DMS153 treated with DMSO at 0.1 percent for 48 hours (cell line): ENCODE measurements at regions not wholly inside any gene's neighbourhood (a gene's known extent, or its start where the extent isn't known, plus 50 kb on each side); places are given as distances from the start of the nearest gene placed in this dataset.

Experiments used
- DNase-seq: peaks from one replicate; lab custom pipeline; 2025; ENCODE audit not compliant: unreplicated experiment; lab: John Stamatoyannopoulos, UW

DNA sequence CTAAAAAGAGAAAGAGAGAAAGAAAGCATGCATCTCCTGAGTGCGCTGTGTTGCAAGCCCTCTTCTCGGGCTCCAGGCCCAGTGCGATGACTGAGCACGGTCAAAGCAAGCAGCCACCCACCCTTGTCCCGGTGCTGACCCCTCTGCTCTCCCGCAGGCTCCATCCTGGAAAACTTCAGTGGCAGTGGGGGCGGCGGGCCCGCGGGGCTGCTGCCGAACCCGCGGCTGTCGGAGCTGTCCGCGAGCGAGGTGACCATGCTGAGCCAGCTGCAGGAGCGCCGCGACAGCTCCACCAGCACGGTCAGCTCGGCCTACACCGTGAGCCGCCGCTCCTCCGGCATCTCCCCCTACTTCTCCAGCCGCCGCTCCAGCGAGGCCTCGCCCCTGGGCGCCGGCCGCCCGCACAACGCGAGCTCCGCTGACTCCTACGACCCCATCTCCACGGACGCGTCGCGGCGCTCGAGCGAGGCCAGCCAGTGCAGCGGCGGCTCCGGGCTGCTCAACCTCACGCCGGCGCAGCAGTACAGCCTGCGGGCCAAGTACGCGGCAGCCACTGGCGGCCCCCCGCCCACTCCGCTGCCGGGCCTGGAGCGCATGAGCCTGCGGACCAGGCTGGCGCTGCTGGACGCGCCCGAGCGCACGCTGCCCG lies 252.5 kb downstream of the GLI2 start:
- no peak for DNase-seq

DNA sequence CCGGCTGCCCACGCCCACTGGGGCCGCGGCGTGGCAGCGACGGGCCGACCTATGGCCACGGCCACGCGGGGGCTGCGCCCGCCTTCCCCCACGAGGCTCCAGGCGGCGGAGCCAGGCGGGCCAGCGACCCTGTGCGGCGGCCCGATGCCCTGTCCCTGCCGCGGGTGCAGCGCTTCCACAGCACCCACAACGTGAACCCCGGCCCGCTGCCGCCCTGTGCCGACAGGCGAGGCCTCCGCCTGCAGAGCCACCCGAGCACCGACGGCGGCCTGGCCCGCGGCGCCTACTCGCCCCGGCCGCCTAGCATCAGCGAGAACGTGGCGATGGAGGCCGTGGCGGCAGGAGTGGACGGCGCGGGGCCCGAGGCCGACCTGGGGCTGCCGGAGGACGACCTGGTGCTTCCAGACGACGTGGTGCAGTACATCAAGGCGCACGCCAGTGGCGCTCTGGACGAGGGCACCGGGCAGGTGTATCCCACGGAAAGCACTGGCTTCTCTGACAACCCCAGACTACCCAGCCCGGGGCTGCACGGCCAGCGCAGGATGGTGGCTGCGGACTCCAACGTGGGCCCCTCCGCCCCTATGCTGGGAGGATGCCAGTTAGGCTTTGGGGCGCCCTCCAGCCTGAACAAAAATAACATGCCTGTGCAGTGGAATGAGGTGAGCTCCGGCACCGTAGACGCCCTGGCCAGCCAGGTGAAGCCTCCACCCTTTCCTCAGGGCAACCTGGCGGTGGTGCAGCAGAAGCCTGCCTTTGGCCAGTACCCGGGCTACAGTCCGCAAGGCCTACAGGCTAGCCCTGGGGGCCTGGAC lies 253.2 kb downstream of the GLI2 start:
- no peak for DNase-seq

GRCh38 chr2:120989512-120990441 lies 254.1 kb downstream of the GLI2 start:
- no peak for DNase-seq

DNA sequence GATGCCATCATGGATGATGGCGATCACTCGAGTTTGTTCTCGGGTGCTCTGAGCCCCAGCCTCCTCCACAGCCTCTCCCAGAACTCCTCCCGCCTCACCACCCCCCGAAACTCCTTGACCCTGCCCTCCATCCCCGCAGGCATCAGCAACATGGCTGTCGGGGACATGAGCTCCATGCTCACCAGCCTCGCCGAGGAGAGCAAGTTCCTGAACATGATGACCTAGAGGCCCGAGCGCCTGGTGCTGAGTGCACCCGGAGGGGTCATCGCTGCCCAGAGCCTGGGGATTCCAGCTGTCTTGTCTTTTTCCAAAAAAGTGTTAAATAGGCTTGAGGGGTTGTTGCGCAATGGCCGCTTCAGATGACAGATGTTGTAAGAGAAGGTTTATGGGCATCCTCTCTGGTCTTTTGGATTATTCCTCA lies 254.8 kb downstream of the GLI2 start:
- DNase-seq = no peak

GRCh38 chr2:120991441-120991840 lies 255.8 kb downstream of the GLI2 start:
- no peak for DNase-seq

- DNase-seq = no peak
Measured at GRCh38 chr2:120992791-120993555, 257.3 kb downstream of the GLI2 start.

- DNase-seq = no peak
Measured at GRCh38 chr2:120993661-120994060, 258.0 kb downstream of the GLI2 start.

DNA sequence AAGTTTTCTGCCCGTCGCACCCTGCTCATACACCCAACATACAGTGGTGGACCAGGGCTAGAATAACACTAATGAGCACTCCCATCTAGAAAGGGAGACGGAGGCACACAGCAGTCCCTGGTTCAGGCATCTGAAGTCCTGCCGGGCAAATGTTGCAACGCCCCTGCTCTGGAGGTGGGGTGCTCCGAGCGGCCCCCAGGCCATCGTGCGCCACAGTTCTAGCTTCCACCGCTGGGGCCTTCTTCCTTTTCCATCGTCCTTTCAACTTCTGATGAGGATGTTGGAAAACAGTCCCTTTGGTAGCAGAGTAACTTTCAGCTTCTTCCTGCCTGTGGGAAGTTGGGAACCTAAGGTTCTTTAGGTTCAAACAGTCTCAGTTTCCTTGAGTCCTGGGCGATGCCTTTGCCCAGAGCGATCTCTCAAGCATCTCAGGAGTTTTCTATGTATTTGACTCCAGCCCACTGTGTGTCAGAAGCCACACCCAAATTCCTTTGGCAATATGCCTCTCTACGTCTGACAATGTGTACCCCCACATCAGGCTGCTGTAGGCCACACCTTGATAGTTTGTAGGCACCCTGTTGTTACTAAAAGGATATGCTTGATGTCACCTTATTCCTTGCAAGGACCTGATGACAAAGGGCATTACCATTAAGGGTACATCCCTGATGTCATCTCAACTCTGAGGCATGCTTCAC lies 258.8 kb downstream of the GLI2 start:
- no peak for DNase-seq

- no peak for DNase-seq
Measured at GRCh38 chr2:120995152-120995551, 259.5 kb downstream of the GLI2 start.

- no peak for DNase-seq
Measured at GRCh38 chr2:120995656-120996190, 260.1 kb downstream of the GLI2 start.

GRCh38 chr2:120999377-121000097 lies 263.9 kb downstream of the GLI2 start:
- no peak for DNase-seq

GRCh38 chr2:121000804-121001203 lies 265.1 kb downstream of the GLI2 start:
- no peak for DNase-seq

- DNase-seq = no peak
Measured at GRCh38 chr2:121001641-121002040, 266.0 kb downstream of the GLI2 start.

GRCh38 chr2:121002597-121002996 lies 266.9 kb downstream of the GLI2 start:
- no peak for DNase-seq

DNA sequence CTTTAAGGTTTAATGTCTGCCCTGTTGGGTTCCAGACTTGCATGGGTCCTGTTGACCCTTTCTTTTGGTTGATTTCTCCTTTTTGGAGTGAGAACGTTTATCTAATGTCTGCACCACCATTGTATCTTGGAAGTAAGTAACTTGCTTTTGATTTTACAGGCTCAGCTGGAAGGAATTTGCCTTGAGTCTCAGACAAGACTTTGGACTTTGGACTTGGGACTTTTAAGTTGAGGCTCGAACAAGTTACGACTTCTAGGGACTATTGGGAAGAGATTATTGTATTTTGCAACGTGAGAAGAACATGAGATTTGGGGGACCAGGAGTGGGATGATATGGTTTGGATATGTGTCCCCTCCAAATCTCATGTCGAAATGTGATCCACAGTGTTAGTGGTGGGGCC lies 267.7 kb downstream of the GLI2 start:
- no peak for DNase-seq

GRCh38 chr2:121004359-121004758 lies 268.7 kb downstream of the GLI2 start:
- DNase-seq = no peak

- no peak for DNase-seq
Measured at GRCh38 chr2:121004950-121005349, 269.3 kb downstream of the GLI2 start.

- DNase-seq = no peak
Measured at GRCh38 chr2:121005453-121005852, 269.8 kb downstream of the GLI2 start.

DNA sequence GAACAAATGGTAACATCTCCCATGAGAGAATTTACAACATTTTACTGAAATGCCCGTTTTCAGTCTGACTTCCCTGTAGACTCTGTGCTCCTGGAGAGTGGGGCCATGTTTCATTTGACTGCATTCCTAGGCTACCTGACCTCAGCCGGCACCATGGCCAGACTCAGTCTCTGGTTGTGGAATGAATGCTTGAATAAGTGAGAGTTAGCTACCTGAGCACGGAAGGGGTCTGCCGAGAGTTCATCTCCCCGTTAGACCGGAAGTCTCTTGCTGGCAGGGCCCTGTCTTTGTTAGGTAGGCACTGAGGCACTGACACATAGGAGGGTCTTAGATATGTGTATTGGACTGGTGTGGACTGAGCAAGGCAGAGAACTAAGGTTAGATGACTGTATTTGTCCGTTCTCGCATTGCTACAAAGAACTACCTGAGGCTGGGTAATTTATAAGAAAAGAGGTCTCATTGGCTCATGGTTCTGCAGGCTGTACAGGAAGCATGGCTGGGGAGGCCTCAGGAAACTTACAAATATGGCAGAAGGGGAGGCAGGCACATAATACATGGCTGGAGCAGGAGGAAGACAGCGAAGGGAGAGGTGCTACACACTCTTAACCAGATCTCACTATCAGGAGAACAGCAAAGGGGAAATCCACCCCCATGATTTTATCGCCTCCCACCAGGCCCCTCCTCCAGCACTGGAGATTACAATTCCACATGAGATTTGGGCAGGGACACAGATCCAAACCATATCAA lies 271.2 kb downstream of the GLI2 start:
- DNase-seq = no peak
